Stimulated activated naive CD8-positive, alpha-beta T cell treated with anti-CD3 and anti-CD28 coated beads, Interleukin-15, amount 100 ng/mL, for 72 hours (primary cell): ENCODE measurements at regions not wholly inside any gene's neighbourhood (a gene's known extent, or its start where the extent isn't known, plus 50 kb on each side); places are given as distances from the start of the nearest gene placed in this dataset.
"Not testable (repeated sequence)": the region's sequence is repeated elsewhere in the genome, so short reads cannot be mapped to it uniquely, and the experiment has no call there.

Experiments used
- ATAC-seq: fragments of 150-1000 bp; cut with Tn5 transposase; 2 replicates; pipeline ENCODE4 v1.10.0; 2021; ENCODE audit warnings: mild to moderate bottlenecking, moderate library complexity
- DNase-seq, 2 donors: peaks; one replicate each; pipeline ENCODE4 v3.0.0; 2021 to 2022
- H3K27ac Mint-ChIP-seq, 2 donors: one replicate each; pipeline ENCODE4 v1.8.0; 2022; ENCODE audit warnings: mild to moderate bottlenecking in 2 of 2, mixed read lengths in 2 of 2, moderate library complexity in 2 of 2
- H3K27me3 Mint-ChIP-seq: one replicate; pipeline ENCODE4 v1.8.0; 2022; ENCODE audit warnings: mixed read lengths
- H3K4me1 Mint-ChIP-seq: one replicate; pipeline ENCODE4 v1.8.0; 2022; ENCODE audit warnings: mild to moderate bottlenecking, mixed read lengths
- H3K4me3 Mint-ChIP-seq, 2 donors: one replicate each; pipeline ENCODE4 v1.8.0; 2022; ENCODE audit warnings: mild to moderate bottlenecking in 2 of 2, mixed read lengths in 2 of 2, moderate library complexity in 1 of 2
- H3K9me3 Mint-ChIP-seq, 2 donors: one replicate each; pipeline ENCODE4 v1.8.0; 2022; ENCODE audit warnings: mixed read lengths in 2 of 2

DNA sequence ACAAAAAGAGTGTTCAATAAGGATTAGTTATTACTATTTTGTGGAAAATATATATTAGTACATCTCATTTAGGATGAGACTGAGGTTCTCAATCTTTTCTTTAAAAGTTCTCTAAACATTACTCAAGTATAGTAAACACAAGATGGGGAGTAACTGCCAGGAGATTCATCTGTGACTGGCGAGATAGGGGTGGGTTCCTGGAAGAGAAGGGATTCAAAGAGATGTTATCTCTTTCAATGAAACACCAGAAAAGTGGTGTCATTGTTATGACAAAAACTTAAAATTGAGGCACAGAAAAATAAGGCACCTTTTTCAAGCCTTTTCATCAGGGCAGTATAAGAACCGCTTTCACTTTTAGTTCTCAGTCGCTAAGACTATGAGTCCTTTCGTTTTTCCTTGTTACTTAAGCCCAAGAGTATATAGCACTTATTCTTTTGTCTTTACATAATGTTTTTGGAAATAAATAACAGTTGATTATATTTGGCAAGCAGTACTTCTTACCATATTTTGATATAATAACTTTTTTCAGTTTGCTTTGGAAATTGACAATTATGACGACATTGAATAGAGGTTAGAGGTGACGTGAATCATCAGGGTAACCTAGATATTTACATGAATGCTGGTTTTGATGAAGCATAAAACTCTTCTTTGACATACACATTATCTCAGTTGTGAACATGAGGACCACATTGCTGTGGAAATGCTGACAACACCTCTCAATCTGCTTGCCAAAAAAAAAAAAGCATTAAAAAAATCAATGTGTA, 393.9 kb upstream of the TCF4 start:
- Mint-ChIP-seq H3K27ac (no peak overlapping the region), H3K27me3 (no peaks in the 10 kb centered on the region), H3K4me3 (no peak overlapping the region), H3K4me1 (no peaks in the 10 kb centered on the region), H3K9me3 (peaks cover 11 to 13% of the 10 kb centered on the region in 2 donors)
- DNase-seq = no peak
- no peak for ATAC-seq

DNA sequence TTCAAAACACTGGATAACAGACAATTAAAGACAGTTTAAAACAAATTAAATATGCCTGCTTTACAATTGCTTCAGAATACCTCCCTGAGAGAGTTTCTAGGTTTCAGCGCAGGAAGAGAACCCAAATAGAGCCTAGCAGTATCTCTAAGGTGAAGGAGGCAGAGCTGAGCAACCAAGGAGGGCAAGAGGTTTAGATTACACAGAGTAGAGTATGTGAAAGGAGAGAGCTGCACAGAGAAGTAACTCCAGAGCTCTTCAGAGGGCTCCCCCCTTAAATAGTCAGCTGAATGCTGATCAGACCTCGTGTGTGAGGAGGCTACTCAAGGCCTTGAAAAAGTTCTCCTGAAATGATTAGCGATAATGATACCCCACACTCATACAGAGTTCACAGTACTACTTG, 386.5 kb upstream of the TCF4 start:
- Mint-ChIP-seq H3K9me3 (peaks cover 0 to 4% of the 10 kb centered on the region in 2 donors), H3K27ac (no peak overlapping the region), H3K4me1 (no peaks in the 10 kb centered on the region), H3K27me3 (no peaks in the 10 kb centered on the region), H3K4me3 (no peak overlapping the region)
- ATAC-seq (no peak), DNase-seq (no peak)

- no peak for DNase-seq
These were observed 380.6 kb upstream of the TCF4 start for GRCh38 chr18:55968550-55968949.

DNA sequence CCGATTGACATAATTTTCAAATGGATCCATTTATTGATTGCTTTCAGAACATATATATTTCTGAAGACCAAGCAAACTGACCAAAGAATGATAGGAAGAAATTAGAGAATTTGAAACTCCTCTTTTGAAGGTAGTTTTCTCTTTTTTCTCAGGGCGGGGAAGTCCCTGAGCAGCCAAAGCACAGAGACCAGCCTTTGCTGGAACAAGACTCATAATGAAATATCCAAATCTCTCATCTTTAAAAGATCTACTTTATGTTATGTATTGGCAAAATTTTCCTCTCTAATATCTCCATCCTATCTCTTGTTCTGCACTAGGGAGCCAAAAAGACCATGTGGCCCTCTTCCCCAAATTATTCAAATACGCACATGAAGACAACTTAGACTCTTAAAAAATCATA, 379.0 kb upstream of the TCF4 start:
- no peak overlapping the region for H3K27ac Mint-ChIP-seq
- ATAC-seq (no peak), DNase-seq (no peak)
- no peaks in the 10 kb centered on the region for H3K4me1 Mint-ChIP-seq
- H3K27me3 Mint-ChIP-seq = no peaks in the 10 kb centered on the region
- H3K9me3 Mint-ChIP-seq = peaks cover 0 to 4% of the 10 kb centered on the region in 2 donors
- no peak overlapping the region for H3K4me3 Mint-ChIP-seq

More at GRCh38 chr18:55968550-55968949, 380.6 kb upstream of the TCF4 start:
- Mint-ChIP-seq H3K27me3 (no peaks in the 10 kb centered on the region), H3K4me1 (no peaks in the 10 kb centered on the region), H3K27ac (no peak overlapping the region), H3K9me3 (peaks cover 0 to 4% of the 10 kb centered on the region in 2 donors), H3K4me3 (no peak overlapping the region)
- no peak for ATAC-seq

DNA sequence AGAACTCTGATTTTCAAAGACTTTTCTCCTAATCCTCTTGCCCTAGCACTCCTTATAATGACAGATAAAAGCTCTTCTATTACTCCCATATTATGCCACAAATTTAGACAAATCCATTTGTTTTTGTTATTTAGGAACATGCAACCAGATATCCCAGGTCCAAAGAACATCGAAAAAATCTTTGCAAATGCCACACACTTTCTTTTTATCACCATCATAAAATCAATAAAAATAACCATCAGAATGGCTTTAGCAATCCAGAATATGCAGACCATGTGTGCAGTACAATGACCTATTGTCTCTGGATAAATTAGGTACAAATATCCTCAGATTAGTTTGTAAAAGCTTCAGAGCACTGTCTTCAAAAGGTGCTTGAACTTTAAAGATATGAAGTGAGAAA, 376.2 kb upstream of the TCF4 start:
- no peak overlapping the region for H3K27ac Mint-ChIP-seq
- no peaks in the 10 kb centered on the region for H3K4me1 Mint-ChIP-seq
- H3K27me3 Mint-ChIP-seq = no peaks in the 10 kb centered on the region
- DNase-seq (no peak), ATAC-seq (no peak)
- H3K9me3 Mint-ChIP-seq = peaks cover 0 to 4% of the 10 kb centered on the region in 2 donors
- H3K4me3 Mint-ChIP-seq = no peak overlapping the region

GRCh38 chr18:55953326-55953725, 365.3 kb upstream of the TCF4 start:
- ATAC-seq (no peak), DNase-seq (no peak)
- H3K27ac Mint-ChIP-seq = no peak overlapping the region
- peaks cover 0 to 9% of the 10 kb centered on the region in 2 donors for H3K9me3 Mint-ChIP-seq
- H3K4me1 Mint-ChIP-seq = no peaks in the 10 kb centered on the region
- H3K27me3 Mint-ChIP-seq = no peaks in the 10 kb centered on the region
- H3K4me3 Mint-ChIP-seq = no peak overlapping the region

DNA sequence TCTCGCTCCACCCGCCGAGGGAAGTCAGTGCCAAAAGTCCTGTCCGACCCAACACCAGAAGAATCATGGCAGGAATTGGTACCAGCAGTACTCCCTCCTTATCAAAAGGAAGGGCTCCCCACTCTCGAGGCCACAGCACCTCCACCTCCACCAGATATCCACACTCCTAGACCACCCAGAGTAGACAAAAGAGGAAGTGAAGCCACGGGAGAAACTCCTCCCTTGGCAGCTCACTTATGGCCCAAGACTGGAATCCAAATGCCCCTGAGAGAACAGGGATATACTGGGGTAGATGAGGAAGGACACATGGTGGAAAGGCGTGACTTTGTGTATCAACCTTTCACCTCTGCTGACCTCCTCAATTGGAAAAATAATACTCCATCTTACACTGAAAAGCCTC, 363.7 kb upstream of the TCF4 start:
- not testable (repeated sequence) for DNase-seq, H3K27ac Mint-ChIP-seq, H3K27me3 Mint-ChIP-seq, H3K9me3 Mint-ChIP-seq, ATAC-seq, H3K4me3 Mint-ChIP-seq, H3K4me1 Mint-ChIP-seq

DNA sequence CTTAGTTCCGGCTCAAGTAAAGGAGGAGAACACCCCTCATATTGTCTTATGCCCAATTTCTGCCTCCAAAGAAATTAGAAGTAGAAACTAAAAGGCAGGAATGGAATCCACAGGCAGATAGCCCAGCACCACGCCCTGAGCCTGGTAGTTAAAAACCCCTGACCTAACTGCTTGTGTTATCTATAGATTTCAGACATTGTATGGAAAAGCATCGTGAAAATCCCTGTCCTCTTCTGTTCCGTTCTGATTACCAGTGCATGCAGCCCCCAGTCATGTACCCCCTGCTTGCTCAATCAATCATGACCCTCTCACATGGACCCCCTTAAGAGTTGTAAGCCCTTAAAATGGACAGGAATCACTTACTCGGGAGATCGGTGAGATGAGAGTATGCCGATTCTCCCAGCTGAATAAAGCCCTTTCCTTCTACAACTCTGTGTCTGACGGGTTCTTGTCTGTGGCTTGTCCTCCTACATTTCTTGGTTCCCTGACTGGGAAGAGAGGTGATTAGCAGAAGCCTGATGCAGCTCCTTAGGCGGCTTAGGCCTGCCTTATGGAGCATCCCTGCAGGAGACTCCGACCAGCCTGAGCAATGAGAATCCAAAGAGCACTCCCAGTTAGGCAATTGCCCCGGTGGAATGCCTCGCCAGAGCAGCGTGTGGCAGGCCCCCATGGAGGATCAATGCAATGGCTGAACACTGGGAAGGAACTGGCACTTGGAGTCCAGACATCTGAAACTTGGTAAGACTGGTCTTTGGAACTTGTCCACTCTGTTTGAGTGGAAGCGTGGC, 362.6 kb upstream of the TCF4 start:
- Mint-ChIP-seq H3K4me3 (no peak overlapping the region), H3K4me1 (no peaks in the 10 kb centered on the region), H3K27me3 (no peaks in the 10 kb centered on the region), H3K9me3 (peaks cover 3 to 9% of the 10 kb centered on the region in 2 donors), H3K27ac (no peak overlapping the region)
- DNase-seq = no peak
- ATAC-seq = no peak

- H3K4me1 Mint-ChIP-seq = no peaks in the 10 kb centered on the region
- no peak overlapping the region for H3K4me3 Mint-ChIP-seq
- no peak for ATAC-seq
- no peaks in the 10 kb centered on the region for H3K27me3 Mint-ChIP-seq
- H3K9me3 Mint-ChIP-seq = peaks cover 12 to 16% of the 10 kb centered on the region in 2 donors
- H3K27ac Mint-ChIP-seq = no peak overlapping the region
- DNase-seq = no peak
These were observed 346.8 kb upstream of the TCF4 start for GRCh38 chr18:55934821-55935220.

DNA sequence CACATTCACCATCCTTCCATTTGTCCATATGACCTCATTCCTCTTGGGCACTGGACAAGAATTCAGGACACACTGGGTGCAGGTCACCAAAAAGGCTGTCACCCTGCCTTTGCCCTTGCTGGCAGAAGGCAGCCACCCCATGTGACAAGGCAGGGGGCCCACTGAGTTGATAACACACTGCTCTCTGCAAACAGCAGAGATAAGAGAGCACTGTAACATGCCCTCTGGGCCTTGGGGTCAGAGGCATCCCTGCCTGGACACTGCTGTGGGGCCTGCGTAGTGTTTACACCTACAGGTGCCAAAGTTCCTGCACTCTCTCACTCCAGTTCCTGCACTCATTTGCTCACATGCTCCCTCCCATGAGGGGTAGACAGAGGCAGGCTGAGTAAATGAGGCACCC, 344.7 kb upstream of the TCF4 start:
- Mint-ChIP-seq H3K9me3 (peaks cover 8 to 12% of the 10 kb centered on the region in 2 donors), H3K27me3 (no peaks in the 10 kb centered on the region), H3K4me1 (no peaks in the 10 kb centered on the region), H3K4me3 (no peak overlapping the region), H3K27ac (no peak overlapping the region)
- no peak for DNase-seq
- ATAC-seq = no peak

- H3K27ac Mint-ChIP-seq = no peak overlapping the region
- ATAC-seq (no peak), DNase-seq (no peak)
- no peaks in the 10 kb centered on the region for H3K4me1 Mint-ChIP-seq
- H3K4me3 Mint-ChIP-seq = no peak overlapping the region
- H3K9me3 Mint-ChIP-seq = peaks cover 0 to 7% of the 10 kb centered on the region in 2 donors
- H3K27me3 Mint-ChIP-seq = no peaks in the 10 kb centered on the region
These were observed 339.8 kb upstream of the TCF4 start for GRCh38 chr18:55927831-55928230.

DNA sequence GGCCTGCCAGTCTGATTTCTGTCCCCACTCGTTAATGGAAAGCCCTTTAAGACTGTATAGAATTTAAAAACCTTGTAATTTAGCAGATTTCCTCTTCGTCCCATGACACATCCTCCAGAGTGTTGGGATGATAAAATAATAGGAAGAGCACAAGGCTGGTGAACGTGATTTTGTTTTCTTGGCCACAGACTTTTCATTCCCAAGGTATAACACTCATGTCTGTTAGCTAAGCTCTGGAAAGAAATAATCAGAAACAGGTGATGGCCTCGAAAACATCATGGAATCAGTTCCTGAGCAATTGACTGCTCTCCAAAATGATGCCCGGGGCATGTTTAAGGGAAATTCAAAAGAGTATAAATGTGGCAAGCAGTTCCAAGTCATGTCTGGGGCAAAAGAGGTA, 337.8 kb upstream of the TCF4 start:
- H3K9me3 Mint-ChIP-seq = peaks cover 3 to 7% of the 10 kb centered on the region in 2 donors
- H3K27ac Mint-ChIP-seq = no peak overlapping the region
- H3K27me3 Mint-ChIP-seq = no peaks in the 10 kb centered on the region
- DNase-seq = no peak
- ATAC-seq = no peak
- H3K4me3 Mint-ChIP-seq = no peak overlapping the region
- H3K4me1 Mint-ChIP-seq = no peaks in the 10 kb centered on the region

DNA sequence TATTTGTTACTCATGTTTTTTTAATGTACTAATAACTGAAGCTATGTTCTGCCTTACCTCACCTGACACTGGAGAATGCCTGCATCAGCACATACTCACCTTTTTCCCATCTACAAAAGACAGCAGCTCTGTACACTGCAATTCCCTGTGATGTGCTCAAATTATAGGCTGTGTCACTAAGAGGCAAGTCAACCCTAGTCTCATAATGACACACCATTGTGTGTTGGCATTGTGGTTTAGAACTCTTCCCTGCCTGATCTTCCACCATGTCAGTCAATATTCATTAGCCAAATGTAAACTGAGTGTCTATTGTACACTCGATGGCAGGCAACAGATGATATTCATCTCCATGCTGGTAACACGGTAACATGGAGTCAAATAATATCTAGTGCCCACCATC, 332.1 kb upstream of the TCF4 start:
- Mint-ChIP-seq H3K27ac (no peak overlapping the region), H3K9me3 (peaks cover 5 to 6% of the 10 kb centered on the region in 2 donors), H3K27me3 (no peaks in the 10 kb centered on the region), H3K4me1 (no peaks in the 10 kb centered on the region), H3K4me3 (no peak overlapping the region)
- DNase-seq (no peak), ATAC-seq (no peak)

GRCh38 chr18:55918444-55918843, 330.5 kb upstream of the TCF4 start:
- Mint-ChIP-seq H3K4me1 (no peaks in the 10 kb centered on the region), H3K4me3 (no peak overlapping the region), H3K27me3 (no peaks in the 10 kb centered on the region), H3K9me3 (peaks cover 5 to 6% of the 10 kb centered on the region in 2 donors), H3K27ac (no peak overlapping the region)
- no peak for ATAC-seq
- no peak for DNase-seq

DNA sequence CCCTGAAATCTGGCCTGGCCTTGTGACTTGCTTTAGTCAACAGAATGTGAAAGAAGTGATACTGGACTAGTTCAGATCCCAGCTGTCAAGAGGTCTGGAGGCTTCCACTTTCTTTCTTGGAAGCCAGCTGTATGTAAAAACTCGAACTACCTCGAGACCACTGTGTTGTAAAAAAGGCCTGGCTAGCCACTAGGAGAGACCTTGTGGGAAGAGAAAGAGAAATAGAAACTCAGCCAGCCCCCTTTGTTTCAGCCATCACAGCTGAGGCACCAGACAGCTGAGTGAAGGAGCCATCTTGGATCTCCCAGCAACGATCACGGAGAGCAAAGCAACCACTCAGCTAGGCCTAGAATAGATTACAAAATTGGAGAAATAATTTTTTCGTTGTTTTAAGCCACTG, 324.9 kb upstream of the TCF4 start:
- Mint-ChIP-seq H3K27ac (no peak overlapping the region), H3K27me3 (no peaks in the 10 kb centered on the region), H3K4me1 (no peaks in the 10 kb centered on the region), H3K9me3 (peaks cover 0 to 5% of the 10 kb centered on the region in 2 donors), H3K4me3 (no peak overlapping the region)
- no peak for DNase-seq
- ATAC-seq = no peak

DNA sequence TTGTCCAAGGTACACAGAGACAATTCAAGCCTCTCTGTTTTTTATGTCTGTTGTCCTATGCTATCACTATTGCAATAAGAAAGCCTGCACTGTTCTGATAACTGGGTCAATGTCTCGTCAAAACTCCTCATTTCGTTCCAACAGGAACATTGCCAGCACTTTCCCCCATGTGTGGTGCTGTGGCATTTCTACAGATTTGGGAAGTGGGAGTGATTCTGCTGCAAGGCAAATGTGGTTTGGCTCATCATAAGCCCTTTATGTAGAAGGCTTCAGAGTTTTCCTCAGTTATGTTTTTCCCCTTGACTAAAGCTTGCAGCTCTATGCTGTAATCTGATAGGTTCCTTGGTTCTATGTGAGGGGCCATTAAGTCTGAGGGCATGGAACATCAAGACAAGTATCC, 324.1 kb upstream of the TCF4 start:
- Mint-ChIP-seq H3K9me3 (no peaks in the 10 kb centered on the region), H3K4me3 (no peak overlapping the region), H3K4me1 (no peaks in the 10 kb centered on the region), H3K27me3 (no peaks in the 10 kb centered on the region), H3K27ac (no peak overlapping the region)
- no peak for ATAC-seq
- DNase-seq = no peak
